NCI-H1417 treated with DMSO at 0.1 percent for 48 hours (cell line): ENCODE measurements at regions not wholly inside any gene's neighbourhood (a gene's known extent, or its start where the extent isn't known, plus 50 kb on each side); places are given as distances from the start of the nearest gene placed in this dataset.

Experiments
- DNase-seq: peaks from one replicate; lab custom pipeline; 2025; lab: John Stamatoyannopoulos, UW

DNA sequence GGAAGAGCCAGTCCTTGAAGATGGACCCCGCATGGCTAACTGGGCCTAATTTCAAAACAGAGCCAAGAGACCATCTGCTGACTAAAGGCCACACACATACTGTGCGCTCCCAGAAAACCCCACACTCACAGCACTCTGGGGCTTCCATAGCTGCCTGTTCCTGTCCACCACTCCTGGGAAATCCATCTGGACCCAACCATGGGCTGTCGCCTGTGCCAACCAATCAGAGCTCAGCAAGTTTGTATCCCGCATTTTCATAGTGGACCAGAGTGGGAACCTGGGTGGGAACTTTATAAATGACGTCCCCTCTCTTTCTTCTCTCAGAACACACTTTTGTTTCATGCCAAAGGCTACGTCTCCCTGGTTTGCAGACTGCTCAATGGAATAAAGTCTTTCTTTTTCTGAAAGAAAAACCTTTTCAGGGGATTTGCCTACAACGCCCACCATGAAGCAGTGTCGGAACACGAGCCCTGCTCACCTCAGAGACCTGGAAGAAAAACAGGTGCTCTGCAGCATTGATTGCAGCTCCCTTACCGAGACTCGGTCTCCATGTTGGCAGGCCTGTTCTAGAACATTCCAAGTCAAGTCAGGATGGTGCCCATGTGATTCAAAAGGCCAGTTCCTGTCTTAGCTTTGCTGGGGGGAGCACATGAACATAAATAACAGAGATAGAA is 137.2 kb upstream of the GPC1 start:
- no peak for DNase-seq

DNA sequence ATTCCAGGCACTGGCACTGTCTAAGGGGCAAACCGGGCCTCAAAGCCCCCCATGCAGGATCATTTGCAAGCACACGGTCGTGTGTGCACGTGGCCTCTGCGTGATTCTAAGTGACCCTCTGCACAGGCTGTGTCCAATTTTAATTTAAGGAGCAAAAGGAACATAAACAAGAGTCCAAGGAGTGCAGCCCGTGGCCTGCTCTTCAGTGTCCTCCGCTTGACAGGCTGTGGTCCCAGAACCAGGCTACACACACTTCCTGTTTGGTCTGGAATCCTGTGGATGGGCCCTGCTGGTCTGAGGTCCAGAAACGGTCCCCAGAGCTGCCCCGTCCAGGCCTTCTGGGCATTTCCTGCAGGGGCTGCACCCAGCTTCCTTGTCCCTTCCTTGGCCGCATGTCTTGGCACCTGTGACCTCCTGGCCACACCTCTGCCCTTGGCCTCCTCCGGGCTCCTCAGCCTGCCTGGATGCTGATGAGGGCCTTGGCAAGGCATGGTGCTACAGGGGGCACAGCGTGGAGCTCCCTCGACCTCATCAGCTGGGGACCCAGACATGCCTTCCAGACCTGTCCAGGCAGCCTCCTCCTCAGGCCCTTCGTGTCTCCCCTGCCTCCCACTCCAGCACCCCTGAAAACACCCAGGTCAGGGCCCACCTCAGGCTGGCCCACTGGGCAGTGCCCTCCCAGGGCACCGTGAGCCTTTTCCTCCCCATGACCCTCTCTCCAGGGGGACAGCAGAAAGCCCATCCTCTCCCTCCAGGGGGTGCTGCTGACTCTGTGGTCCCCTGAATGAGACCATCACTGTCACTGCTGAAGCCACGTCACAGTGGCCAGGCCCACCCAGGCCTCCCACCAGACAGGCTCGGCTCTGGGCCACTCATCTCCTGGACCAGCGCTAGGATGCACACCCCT is 136.4 kb upstream of the GPC1 start:
- DNase-seq: no peak

DNA sequence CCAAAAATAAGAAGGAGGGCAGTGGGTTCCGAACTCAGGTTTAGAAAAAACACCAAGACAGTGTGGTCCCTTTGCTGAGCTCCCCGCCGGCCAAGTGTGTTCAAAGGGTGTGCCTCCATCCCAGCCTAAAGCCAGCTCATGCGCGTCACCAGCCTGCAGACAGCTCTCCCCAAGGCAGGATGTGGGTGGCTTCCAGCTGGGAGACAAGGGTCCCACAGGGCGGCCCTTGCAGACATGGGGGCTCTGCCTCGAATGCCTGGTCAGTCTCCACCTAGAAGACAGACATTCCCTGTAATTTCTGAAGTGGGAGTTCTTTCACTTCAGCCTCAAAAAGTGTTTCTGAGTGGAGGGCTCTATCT is 135.8 kb upstream of the GPC1 start:
- no peak for DNase-seq

DNA sequence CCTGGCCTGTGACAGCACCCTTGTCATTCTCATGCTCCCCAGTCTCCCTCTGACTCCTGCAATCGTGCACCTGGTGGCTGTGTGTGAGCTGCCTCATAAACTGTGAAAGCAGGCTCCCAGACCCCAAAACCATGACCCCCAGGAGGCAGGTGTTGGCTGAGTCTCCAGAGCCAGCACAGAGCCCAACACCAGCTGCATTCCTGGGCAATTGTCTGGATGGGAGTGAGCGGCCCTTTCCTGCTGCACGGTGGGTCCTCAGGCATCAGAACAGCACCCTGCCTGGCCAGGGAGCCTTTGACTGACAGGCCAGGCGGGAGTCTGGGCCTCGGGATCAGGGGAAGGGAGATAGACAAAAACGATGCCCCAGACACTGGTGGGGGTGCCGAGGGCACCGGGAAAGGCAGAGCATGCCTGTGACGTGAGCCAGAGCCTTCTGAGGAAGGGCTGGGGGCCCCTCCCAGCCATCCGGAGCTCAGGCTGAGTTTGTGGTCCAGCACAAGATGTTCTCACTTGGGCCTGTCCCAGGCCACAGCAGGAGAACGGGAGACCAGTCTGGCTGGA is 135.1 kb upstream of the GPC1 start:
- DNase-seq: no peak

DNA sequence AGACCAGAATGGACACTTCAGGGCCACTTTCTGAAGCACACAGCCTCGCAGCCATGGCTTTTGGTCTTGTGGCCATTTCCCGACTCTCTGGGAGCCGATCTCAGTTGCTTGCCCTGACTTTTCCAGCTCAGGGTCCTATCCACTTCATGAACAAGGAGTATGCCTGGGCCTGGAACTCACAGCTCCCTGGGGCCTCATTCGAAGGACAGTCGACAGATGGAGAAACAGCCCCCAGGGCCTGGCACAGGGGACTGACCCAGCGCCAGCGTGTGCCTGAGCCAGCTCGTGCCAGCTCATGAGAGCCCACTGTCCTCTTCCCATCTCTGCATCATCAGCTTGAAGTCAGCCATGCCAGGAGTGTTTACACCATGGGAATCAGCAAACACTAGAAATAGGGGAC is 134.6 kb upstream of the GPC1 start:
- DNase-seq: no peak

DNA sequence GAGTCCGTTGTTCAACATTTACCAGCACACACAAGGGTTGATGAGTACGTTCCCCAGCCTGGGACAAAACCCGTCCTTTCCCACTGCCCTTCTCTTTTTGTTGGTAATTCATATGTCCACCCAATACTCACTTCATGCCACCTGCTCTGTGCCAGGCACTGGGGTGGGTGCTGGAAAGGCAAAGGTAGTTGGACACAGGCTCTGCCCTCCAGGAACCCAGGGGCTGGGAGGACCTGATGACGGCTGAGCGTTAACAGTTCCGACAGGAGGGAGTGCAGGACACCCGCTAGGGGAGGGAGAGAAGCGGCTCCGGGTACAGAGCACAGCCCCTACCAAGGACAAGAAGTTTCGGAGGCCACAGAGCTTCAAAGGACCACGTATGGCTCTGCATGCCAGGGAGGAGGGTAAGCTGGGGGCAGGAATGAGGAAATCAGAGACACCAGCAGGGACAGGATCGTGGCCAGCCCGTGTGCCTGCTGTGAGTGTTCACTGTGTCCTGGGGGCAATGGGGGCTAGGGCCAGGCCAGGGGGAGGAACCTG is 134.1 kb upstream of the GPC1 start:
- no peak for DNase-seq

DNA sequence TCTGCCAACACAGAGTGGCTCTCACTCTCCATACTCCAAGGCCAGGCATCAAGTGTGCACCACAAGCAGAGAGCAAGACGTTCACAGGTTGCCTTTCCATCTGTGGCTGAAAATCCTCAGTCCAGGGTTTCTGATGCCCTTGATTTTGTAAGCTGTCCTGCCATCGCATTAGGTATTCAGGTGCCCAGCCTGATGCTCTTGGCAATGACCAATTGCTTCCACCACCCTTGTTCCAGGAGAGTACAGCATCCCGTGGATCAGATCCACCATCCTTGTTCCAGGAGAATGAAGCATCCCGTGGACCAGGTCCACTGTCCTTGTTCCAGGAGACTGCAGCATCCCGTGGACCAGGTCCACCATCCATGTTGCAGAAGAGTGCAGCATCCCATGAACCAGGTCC is 133.4 kb upstream of the GPC1 start:
- DNase-seq: no peak

DNA sequence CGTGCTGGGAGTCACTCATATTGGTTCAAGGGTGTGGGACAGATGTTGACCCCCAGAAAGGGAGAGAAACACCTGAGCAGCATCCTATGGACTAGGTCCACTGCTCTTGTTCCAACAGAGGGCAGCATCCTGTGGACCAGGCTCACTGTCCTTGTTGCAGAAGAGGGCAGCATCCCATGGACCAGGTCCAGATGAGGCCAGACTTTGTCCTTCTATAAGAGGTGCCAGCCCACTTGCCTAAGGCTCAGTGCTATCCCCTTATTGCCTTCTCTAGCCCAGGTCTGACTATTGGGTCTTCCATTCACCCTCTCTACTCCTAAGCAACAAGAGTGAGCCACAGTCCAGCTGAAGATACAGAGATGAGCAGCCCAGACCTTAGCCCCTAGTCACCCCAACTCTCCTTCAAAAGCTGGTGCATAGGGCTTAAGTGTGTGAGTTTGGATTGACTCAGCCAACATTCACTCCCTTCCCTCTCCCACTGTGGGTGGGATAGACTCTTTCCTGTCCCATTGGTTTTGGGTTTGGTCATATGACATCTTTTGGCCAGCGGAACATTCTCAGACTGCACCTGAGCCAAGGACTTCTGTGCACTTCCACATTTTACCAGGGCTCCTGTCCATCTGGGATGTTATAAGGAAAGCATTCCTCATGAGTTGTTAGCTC is 132.4 kb upstream of the GPC1 start:
- DNase-seq: no peak

DNA sequence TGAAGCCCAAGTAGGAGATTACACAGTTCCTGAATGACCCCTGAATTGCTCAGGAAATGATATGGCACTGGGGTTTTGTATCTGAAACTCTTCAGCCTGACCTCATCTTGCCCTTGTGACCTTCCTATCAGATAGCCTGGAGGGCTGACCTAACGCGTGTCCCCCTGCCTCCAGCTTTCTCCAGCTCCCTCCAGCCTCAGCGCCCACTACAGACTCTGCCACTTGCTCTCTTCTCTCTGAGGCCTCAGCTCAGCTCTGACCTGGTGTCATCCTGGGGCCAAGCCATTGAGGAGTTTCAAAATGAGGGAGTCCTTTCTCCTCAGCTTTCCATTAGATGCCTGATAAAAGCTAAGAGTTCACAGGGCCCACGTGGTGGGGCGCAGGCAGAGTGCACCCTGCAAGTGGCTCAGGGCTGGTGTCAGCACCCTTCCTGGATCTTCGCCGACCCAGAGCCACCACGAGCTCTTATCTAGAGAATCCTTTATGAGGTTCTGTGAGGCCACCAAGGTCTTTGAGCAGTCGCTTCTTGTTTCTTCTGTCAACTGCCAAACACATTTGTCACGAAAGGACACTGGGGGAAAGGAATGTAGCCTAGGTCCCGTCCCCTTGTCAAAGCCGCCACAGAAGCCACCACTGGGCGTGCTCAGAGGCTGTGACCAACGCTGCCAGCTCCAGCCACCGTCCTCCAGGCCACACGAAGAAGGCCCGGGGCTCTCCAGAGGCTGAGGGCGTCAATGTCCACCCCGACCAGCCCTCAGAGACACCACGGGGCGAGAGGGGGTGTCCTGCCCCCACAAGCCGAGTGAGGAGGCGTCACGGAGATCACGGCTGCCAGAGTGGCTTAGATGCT is 131.3 kb upstream of the GPC1 start:
- DNase-seq: no peak

DNA sequence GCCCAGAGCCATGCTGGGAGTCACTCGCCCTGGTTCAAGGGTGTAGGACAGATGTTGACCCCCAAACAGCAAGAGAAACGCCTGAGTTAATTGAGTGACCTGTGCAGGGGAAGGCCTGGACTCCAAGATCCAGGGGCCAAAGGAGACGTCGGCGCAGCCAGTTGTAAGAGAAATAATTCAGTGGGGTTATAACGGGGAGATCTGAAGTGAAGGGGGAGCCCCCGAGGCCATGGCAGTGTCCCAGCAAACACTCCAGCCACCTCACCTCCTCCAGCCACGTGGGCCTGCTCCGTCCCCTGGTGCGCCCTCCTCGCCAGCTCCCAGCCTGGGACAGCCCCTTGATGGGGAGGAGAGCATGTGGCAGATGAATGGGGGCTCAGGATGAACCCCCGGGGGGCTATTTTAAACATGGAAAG is 130.7 kb upstream of the GPC1 start:
- DNase-seq: no peak

DNA sequence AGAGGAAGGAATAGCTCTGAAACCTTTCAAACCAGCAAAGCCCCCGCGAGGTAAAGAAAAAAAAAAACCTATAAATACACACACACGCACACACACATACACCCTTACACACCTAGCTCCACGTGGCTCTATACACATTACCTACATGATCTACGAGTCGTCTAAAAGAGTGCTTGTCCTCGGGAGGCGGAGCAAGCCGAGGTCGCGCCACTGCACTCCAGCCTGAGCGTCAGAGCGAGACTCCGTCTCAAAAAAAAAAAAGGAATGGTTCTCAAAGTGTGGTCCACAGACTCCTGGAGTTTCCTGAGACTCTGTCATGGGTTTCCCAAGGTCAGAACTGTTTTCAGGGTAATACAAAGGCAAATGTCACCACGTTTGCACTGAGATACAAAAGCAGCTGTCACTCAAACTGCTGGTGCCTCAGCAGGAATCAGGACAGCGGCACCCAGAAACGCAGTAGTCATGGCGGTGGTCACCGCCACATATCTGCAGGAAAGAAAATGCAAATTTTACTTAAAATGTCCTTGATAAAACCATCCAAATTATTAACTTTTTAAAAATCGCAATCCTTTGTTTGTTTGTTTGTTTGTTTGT is 130.0 kb upstream of the GPC1 start:
- DNase-seq: no peak

DNA sequence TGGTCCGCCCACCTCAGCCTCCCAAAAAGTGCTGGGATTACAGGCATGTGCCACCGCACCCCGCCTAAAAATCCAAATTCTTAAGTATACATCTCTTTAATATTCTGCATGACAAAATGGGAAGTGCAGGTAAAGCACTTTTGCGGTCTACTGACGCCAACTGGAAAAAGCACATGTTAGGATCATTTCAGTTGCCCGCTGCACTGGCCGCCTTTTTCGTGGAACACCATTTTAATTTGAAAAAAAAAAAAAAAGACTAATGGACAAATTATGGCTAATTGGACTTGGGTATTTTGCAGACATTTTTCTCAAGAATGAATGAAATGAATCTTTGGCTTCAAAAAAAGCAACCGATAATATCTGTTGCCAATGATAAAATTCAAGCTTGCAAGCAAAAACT is 129.3 kb upstream of the GPC1 start:
- no peak for DNase-seq

DNA sequence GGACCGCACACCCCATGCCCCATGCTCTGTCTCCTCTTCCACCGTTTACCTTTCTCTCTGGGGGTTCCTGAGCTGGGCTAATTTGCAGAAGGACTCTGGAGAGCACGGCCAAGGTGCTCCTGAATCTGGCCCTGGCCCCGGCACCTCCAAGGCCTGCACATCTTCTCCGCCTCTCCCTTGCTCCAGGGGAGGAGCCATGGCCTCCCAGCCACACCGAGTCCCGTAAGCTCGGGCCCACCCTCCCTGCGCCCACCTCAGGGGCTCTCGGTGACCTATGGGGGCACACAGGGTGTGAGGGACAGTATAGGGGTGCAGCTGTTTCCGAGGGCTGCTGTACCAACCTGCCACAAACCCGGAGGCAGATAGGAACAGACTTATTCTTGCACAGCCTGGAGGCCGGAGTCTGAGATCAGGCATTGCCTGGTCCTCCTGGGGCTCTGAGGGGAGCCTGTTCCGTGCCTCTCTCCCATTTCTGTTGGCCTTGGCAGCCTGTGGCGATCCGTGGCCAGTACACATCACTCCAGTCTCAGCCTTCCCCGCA is 127.3 kb upstream of the GPC1 start:
- no peak for DNase-seq

DNA sequence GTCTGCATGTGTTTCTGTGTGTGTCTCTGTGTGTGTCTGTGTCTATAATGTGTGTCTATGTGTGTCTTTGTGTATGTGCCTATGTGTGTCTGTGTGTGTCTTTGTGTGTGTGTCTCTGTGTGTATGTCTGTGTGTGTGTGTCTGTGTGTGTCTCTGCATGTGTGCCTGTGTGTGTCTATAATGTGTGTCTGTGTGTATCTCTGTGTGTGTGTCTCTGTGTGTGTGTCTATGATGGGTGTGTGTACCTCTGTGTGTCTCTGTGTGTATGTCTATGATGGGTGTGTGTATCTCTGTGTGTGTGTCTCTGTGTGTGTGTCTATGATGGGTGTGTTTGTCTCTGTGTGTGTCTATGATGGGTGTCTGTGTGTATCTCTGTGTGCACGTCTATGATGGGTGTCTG is 126.2 kb upstream of the GPC1 start:
- DNase-seq: no peak

DNA sequence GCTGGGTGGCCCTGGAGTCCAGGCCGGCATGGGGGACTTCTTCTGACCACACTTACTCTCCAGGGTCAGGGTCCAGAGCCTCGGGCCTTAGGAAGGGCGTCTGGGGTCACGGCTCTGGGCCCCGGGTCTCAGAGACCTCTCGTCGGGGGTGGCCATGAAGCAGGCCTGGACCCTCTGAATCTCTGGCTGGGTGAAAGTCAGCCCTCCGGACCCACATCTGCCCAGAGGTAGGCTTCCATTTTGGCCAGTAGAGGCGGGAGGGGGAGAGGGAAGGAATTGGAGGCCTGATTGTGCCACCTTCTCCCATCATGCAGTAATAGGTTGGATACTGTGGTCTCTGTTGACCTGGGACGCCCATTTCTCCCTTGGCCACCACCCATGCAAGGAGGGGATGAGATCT is 125.3 kb upstream of the GPC1 start:
- no peak for DNase-seq

DNA sequence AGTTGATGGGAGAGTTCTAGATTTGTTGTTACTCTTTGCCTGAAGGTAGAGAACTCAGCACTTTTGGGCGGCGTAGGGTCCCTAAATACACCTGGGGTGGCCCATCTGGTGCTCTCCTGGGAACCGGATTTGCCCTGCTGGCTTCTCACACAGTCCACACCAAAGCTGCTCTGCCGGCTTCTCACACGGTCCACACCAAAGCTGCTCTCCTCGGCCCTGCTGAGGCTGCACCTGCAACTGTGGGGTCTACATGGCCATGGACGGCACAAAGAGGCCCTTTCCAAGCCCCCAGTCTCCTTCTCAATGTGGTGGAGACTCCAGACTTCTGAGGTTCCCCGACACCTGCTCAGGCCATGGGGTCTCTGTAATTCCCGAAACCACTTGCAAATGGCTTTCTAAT is 124.8 kb upstream of the GPC1 start:
- no peak for DNase-seq

DNA sequence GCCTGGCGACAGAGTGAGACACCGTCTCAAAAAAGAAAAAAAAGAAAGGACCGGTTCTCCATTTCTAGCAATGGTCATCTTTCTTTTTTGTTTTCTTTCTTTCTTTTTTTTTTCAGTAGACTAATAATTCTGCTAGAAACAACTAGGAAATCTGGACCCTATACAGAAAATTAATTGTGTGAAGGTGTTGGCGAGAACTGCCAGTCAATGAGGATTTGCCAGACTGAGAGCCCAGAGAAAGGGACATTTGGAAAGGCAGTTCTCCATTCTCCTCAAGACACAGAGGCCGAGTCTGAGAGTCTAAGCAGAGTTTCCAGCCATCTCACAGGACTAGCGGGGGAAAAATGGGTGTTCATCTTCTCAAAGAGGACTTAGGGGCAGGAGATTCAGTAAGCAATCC is 123.6 kb upstream of the GPC1 start:
- no peak for DNase-seq

DNA sequence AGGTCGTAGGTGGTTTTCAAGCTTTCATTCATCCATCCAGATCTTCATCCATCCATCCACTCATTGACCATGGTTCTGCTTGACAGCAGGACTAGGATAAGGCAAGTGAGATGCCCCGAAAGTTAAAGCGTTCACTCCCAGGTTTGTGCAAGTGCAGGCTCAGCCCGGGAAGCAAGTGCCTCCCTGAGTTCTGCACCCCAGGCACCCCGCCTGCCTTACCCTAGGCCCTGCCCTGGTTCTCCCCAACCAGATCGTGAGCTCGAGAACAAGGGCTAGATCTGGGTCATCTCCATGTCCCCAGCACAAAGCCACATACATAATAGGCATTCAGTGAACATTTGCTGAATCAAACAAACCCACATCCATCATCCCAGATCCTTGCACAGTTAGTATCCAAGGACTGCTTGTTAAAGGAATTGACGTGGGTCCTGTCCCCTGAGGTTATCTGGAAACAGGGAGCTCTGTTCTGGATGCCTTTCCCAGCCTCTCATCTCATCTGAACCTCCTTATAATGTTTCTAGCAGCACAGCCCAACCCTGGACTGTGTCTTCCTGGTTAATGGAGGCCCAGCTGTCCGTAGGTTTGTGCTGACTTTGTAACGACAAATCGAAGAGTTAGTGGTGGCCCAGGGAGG is 116.1 kb upstream of the GPC1 start:
- no peak for DNase-seq

DNA sequence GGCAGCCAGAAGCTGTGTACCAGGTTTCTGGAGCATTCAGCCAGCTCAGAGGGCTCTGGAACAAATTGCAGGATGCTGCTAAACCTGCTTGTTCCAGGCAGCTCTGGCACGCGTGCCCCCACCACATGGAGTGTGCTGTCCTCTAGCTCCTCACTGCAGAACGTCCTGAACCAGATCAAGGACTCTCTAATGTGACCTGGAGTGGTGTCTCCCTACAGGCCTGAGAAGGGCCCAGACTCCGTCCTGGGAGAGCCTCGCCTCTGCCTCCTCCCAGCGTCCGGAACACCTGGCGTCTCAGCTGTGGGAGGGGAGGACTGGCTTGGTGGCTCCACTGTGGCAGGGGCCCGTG is 115.6 kb upstream of the GPC1 start:
- DNase-seq: no peak

DNA sequence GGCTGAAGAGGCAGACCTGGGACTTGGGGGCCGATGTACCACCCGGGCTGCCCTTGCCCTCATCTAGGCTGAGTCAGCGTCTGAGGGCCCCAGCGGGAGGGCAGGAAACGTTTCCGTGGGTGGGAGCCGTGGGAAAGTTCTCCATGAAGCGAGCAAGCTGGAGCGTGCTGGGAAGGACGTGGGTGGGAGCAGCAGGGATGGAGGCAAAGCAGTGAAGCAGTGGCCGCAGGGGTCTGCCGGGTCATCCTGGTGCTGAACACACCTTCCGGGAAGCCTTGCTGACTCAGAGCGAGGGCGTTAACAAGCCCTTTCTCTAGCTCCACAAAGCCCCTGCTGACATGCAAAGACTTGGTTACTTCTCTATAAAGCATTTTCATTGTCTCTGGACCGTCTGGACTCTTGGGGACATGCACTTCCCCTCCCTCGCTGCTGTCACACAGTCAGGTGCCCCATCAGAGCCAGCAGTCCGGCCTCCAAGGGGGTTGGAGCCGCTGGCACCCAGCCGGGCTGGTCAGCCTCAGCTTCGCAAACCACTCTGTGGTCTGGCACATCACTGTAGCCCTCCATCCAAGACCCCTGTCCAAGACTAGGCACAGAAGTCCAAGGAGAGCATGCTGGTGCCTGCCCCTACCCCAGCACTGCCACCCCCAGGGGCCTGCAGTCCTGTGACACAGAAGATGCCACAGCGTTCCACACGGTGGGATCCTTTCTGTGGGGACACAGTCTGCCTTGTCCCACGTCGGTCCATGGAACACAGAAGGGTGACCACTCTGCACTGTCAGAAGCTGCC is 115.1 kb upstream of the GPC1 start:
- DNase-seq: no peak
